H9 (cell line): ENCODE measurements at regions not wholly inside any gene's neighbourhood (a gene's known extent, or its start where the extent isn't known, plus 50 kb on each side); places are given as distances from the start of the nearest gene placed in this dataset.

Source experiments
- DNase-seq: peaks from one replicate; pipeline ENCODE4 v3.0.0-alpha.2; 2017
- H2AFZ ChIP-seq: one replicate; pipeline ENCODE4 v1.6.1; 2013; ENCODE audit warnings: mild to moderate bottlenecking, low read length, control low read depth, moderate library complexity
- H2AK5ac ChIP-seq: 2 replicates; pipeline ENCODE4 v1.6.1; 2013; ENCODE audit warnings: low read length, control low read depth, mixed read lengths; ENCODE audit not compliant: insufficient read length
- H2BK120ac ChIP-seq: one replicate; pipeline ENCODE4 v1.6.1; 2013; ENCODE audit warnings: low read depth, mild to moderate bottlenecking, low read length, control low read depth, inconsistent platforms; ENCODE audit not compliant: poor library complexity, severe bottlenecking
- H2BK12ac ChIP-seq: 2 replicates; pipeline ENCODE4 v1.6.1; 2013; ENCODE audit warnings: low read length, control low read depth, mixed read lengths, low read depth; ENCODE audit not compliant: insufficient read length
- H2BK15ac ChIP-seq: 2 replicates; pipeline ENCODE4 v1.6.1; 2013; ENCODE audit warnings: low read depth, low read length, control low read depth
- H2BK20ac ChIP-seq: one replicate; pipeline ENCODE4 v1.6.1; 2013; ENCODE audit warnings: low read depth, mild to moderate bottlenecking, low read length, control low read depth, inconsistent platforms; ENCODE audit not compliant: poor library complexity, severe bottlenecking
- H2BK5ac ChIP-seq: 2 replicates; pipeline ENCODE4 v1.6.1; 2013; ENCODE audit warnings: low read length, control low read depth, mixed read lengths; ENCODE audit not compliant: insufficient read length
- H3K14ac ChIP-seq: 2 replicates; pipeline ENCODE4 v1.6.1; 2013; ENCODE audit warnings: low read length, control low read depth; ENCODE audit not compliant: insufficient read depth
- H3K18ac ChIP-seq: 2 replicates; pipeline ENCODE4 v1.6.1; 2013; ENCODE audit warnings: low read depth, mild to moderate bottlenecking, mixed read lengths, low read length, control low read depth; ENCODE audit not compliant: insufficient read length
- H3K23ac ChIP-seq: 2 replicates; pipeline ENCODE4 v1.6.1; 2013; ENCODE audit warnings: low read length, control low read depth, mixed read lengths, low read depth; ENCODE audit not compliant: insufficient read length
- H3K23me2 ChIP-seq: 2 replicates; pipeline ENCODE4 v1.6.1; 2013; ENCODE audit warnings: low read depth, mild to moderate bottlenecking, mixed read lengths, low read length, control low read depth; ENCODE audit not compliant: insufficient read length, poor library complexity, severe bottlenecking
- H3K27ac ChIP-seq: 2 replicates; pipeline ENCODE4 v1.5.1; 2013; ENCODE audit warnings: low read length, control low read depth, mixed read lengths, low read depth; ENCODE audit not compliant: insufficient read length
- H3K27me3 ChIP-seq: 2 replicates; pipeline ENCODE4 v1.6.1; 2013; ENCODE audit warnings: low read length, control low read depth, inconsistent platforms; ENCODE audit not compliant: insufficient read depth
- H3K4ac ChIP-seq: 2 replicates; pipeline ENCODE4 v1.6.1; 2013; ENCODE audit warnings: low read depth, mild to moderate bottlenecking, control low read depth, inconsistent platforms, low read length, moderate library complexity
- H3K4me1 ChIP-seq: 2 replicates; pipeline ENCODE4 v1.6.1; 2013; ENCODE audit warnings: low read length, control low read depth, inconsistent platforms; ENCODE audit not compliant: insufficient read depth
- H3K4me2 ChIP-seq: 2 replicates; pipeline ENCODE4 v1.6.1; 2013; ENCODE audit warnings: low read length, control low read depth, mixed read lengths; ENCODE audit not compliant: insufficient read length, insufficient read depth
- H3K56ac ChIP-seq: 2 replicates; pipeline ENCODE4 v1.6.1; 2013; ENCODE audit warnings: low read depth, mild to moderate bottlenecking, mixed read lengths, low read length, control low read depth; ENCODE audit not compliant: insufficient read length
- H3K79me1 ChIP-seq: 2 replicates; pipeline ENCODE4 v1.6.1; 2013; ENCODE audit warnings: low read depth, mild to moderate bottlenecking, moderate library complexity, low read length, control low read depth, inconsistent platforms; ENCODE audit not compliant: insufficient read depth, poor library complexity, severe bottlenecking
- H3K79me2 ChIP-seq: 2 replicates; pipeline ENCODE4 v1.6.1; 2013; ENCODE audit warnings: low read length, control low read depth, inconsistent platforms; ENCODE audit not compliant: insufficient read depth
- H3K9ac ChIP-seq: 2 replicates; pipeline ENCODE4 v1.6.1; 2013; ENCODE audit warnings: low read length, control low read depth, mixed read lengths; ENCODE audit not compliant: insufficient read length; ENCODE audit errors: extremely low read depth
- H3K9me3 ChIP-seq: one replicate; pipeline ENCODE4 v1.6.1; 2013; ENCODE audit warnings: low read depth, low read length, inconsistent platforms; ENCODE audit not compliant: control insufficient read depth
- H3T11ph ChIP-seq: one replicate; pipeline ENCODE4 v1.6.1; 2013; ENCODE audit warnings: mild to moderate bottlenecking, low read length, control low read depth, inconsistent platforms
- H4K20me1 ChIP-seq: one replicate; pipeline ENCODE4 v1.6.1; 2013; ENCODE audit not compliant: control insufficient read depth, insufficient read length, insufficient read depth
- H4K5ac ChIP-seq: 2 replicates; pipeline ENCODE4 v1.6.1; 2013; ENCODE audit warnings: low read depth, mild to moderate bottlenecking, mixed read lengths, low read length, control low read depth; ENCODE audit not compliant: insufficient read length
- H4K8ac ChIP-seq: replicated peaks from 2 replicates; pipeline ENCODE4 v1.6.1; 2013; ENCODE audit warnings: low read length, control low read depth, mixed read lengths, low read depth; ENCODE audit not compliant: insufficient read length
- H4K91ac ChIP-seq: 2 replicates; pipeline ENCODE4 v1.6.1; 2013; ENCODE audit warnings: low read depth, mild to moderate bottlenecking, moderate library complexity, mixed read lengths, low read length, control low read depth; ENCODE audit not compliant: insufficient read length
- H3K27ac Mint-ChIP-seq, 3 experiments: 2 replicates in 2 of 3; 3 replicates in 1 of 3; pipeline ENCODE4 v1.8.0; 2020 to 2021; ENCODE audit warnings: mixed read lengths in 3 of 3, mild to moderate bottlenecking in 1 of 3, moderate library complexity in 1 of 3
- H3K27me3 Mint-ChIP-seq: 2 replicates; pipeline ENCODE4 v1.8.0; 2021; ENCODE audit warnings: low read depth, mild to moderate bottlenecking, moderate library complexity, mixed read lengths
- H3K36me3 Mint-ChIP-seq, 3 experiments: 2 replicates in 2 of 3; 3 replicates in 1 of 3; pipeline ENCODE4 v1.8.0; 2020 to 2021; ENCODE audit warnings: low read depth in 3 of 3, mixed read lengths in 3 of 3; ENCODE audit not compliant: insufficient read depth in 1 of 3
- H3K4me1 Mint-ChIP-seq, 2 experiments: 2 replicates each; pipeline ENCODE4 v1.8.0; 2020; ENCODE audit warnings: mixed read lengths in 2 of 2
- H3K4me3 Mint-ChIP-seq, 2 experiments: 2 replicates in 1 of 2; 3 replicates in 1 of 2; pipeline ENCODE4 v1.8.0; 2020 to 2021; ENCODE audit warnings: mild to moderate bottlenecking in 2 of 2, mixed read lengths in 2 of 2, moderate library complexity in 1 of 2
- H3K9me3 Mint-ChIP-seq, 2 experiments: 2 replicates in 1 of 2; 3 replicates in 1 of 2; pipeline ENCODE4 v1.8.0; 2020; ENCODE audit warnings: mild to moderate bottlenecking in 2 of 2, mixed read lengths in 2 of 2, moderate library complexity in 1 of 2
- CTCF ChIP-seq: fragments of 200-600 bp; sonication (generic); conservative IDR thresholded peaks from 3 replicates; pipeline ENCODE4 v1.8.0; 2021; ENCODE audit warnings: antibody characterized with exemption, mild to moderate bottlenecking
- WGBS: extraction: QIAGEN DNeasy Blood & Tissue Kit; methylation state at CpG from one replicate; pipeline ENCODE4 v1.1.7; 2013; ENCODE audit warnings: missing lambda C conversion rate, low lambda C conversion rate, mixed read lengths; ENCODE audit not compliant: insufficient read length; ENCODE audit errors: extremely low coverage; 5-methylcytosine and 5-hydroxymethylcytosine counted together

- Histone ChIP-seq H3K79me2 (no peaks in the 10 kb centered on the region), H4K20me1 (no peaks in the 10 kb centered on the region), H2AK5ac (no peak overlapping the region), H3K56ac (no peak overlapping the region), H3K4me2 (no peak overlapping the region), H2BK12ac (no peak overlapping the region), H3K9me3 (peaks cover 9% of the 10 kb centered on the region), H3K27ac (no peak overlapping the region), H2AFZ (no peak overlapping the region), H3K18ac (no peak overlapping the region), H3T11ph (no peak overlapping the region), H2BK5ac (no peak overlapping the region), H3K27me3 (no peaks in the 10 kb centered on the region), H2BK20ac (no peak overlapping the region), H3K14ac (no peak overlapping the region), H4K91ac (no peak overlapping the region), H4K8ac (no peak overlapping the region), H3K23me2 (no peaks in the 10 kb centered on the region), H2BK15ac (no peak overlapping the region), H3K4me1 (no peaks in the 10 kb centered on the region), H4K5ac (no peak overlapping the region), H3K23ac (no peak overlapping the region), H3K79me1 (no peaks in the 10 kb centered on the region), H3K9ac (no peak overlapping the region), H3K4ac (no peak overlapping the region), H2BK120ac (no peak overlapping the region)
- Mint-ChIP-seq H3K27ac (no peak overlapping the region), H3K4me1 (no peaks in the 10 kb centered on the region), H3K27me3 (no peaks in the 10 kb centered on the region), H3K4me3 (no peak overlapping the region), H3K36me3 (peaks cover 6 to 11% (median 8%) of the 10 kb centered on the region in 3 experiments), H3K9me3 (peaks cover 6 to 15% of the 10 kb centered on the region in 2 experiments)
- no peak for DNase-seq
- WGBS: no CpG with 5 or more reads among the region's 3 CpGs
- TF ChIP-seq CTCF: no peak
These were observed 839.2 kb upstream of the CELF2 start for GRCh38 chr10:10178476-10178875.
